ENCODE measurements at regions not wholly inside any gene's neighbourhood (a gene's known extent, or its start where the extent isn't known, plus 50 kb on each side); places are given as distances from the start of the nearest gene placed in this dataset.
"Not testable (repeated sequence)": the region's sequence is repeated elsewhere in the genome, so short reads cannot be mapped to it uniquely, and the experiment has no call there.

- ChIA-PET POLR2A (no interaction called here), CTCF (ENCODE audit: low intra/inter-chr PET ratio, low total read pairs) (no interaction called here)
- Histone ChIP-seq H4K20me1 (ENCODE audit: insufficient read depth, low read length) (no peaks in the 10 kb centered on the region), H3K9me3 (ENCODE audit: low read length) (0 out of 2 replicates have a peak, but pooled peaks cover 5% of the 10 kb centered on the region), H3K27me3 (ENCODE audit: control insufficient read depth in 1 of 2, insufficient read depth in 2 of 2, low read length in 2 of 2) (no peaks in the 10 kb centered on the region), H3K4me1 (ENCODE audit: insufficient read depth, low read length) (no peaks in the 10 kb centered on the region), H3K27ac (ENCODE audit: extremely low read length, insufficient read depth, low read length) (no peak overlapping the region), H3K4me2 (ENCODE audit: low read depth, low read length) (no peak overlapping the region), H3K36me3 (replicated peaks in 1 of 2; ENCODE audit: control insufficient read depth in 1 of 2, insufficient read depth in 2 of 2, low read length in 2 of 2) (no peaks in the 10 kb centered on the region), H2AFZ (ENCODE audit: low read length) (no peak overlapping the region), H3K79me2 (ENCODE audit: insufficient read depth, low read length) (no peaks in the 10 kb centered on the region), H3K4me3 (replicated peaks in 1 of 3; ENCODE audit: insufficient read depth in 1 of 3, low read depth in 2 of 3, low read length in 3 of 3) (no peak overlapping the region), H3K9ac (ENCODE audit: insufficient read depth, low read depth, low read length) (no peak overlapping the region)
- ATAC-seq: no peak
- in situ Hi-C loops (cut with HindIII; ENCODE audit: extremely low pct_ligation_motif_present, low pct_unique_long_range_greater_than_20kb): no loop called here
- BruUV-seq (replicated peaks): no TSS peak
- intact Hi-C loops (cut with micrococcal nuclease; ENCODE audit: unreplicated experiment): no loop called here
- no peak for DNase-seq (ENCODE audit: low spot score)
- no peak for TF ChIP-seq ZNF34 (CRISPR knock-in tag; IDR thresholded peaks at IDR 0.05; ENCODE audit: borderline replicate concordance)
- no peak for TF ChIP-seq TFAP4 (IDR thresholded peaks at IDR 0.05; ENCODE audit: borderline replicate concordance, low read depth)
- no peak for TF ChIP-seq ZNF367 (CRISPR knock-in tag; IDR thresholded peaks at IDR 0.05; ENCODE audit: borderline replicate concordance)
- TF ChIP-seq ZNF33B (CRISPR knock-in tag; IDR thresholded peaks at IDR 0.05): no peak
- no peak for TF ChIP-seq HNRNPH1 (optimal IDR thresholded peaks at IDR 0.05; ENCODE audit: low read depth, low read length)
- FAIRE-seq: no peak
These were observed 1588.9 kb upstream of the PRMT6 start for GRCh38 chr1:105467549-105467948.

GRCh38 chr1:105470541-105470940 lies 1585.9 kb upstream of the PRMT6 start:
- CTCF ChIA-PET (ENCODE audit: low intra/inter-chr PET ratio, low total read pairs); H3K9ac ChIP-seq (ENCODE audit: insufficient read depth, low read depth, low read length); FAIRE-seq; ATAC-seq; H4K20me1 ChIP-seq (ENCODE audit: insufficient read depth, low read length); H3K4me1 ChIP-seq (ENCODE audit: insufficient read depth, low read length); H3K27ac ChIP-seq (ENCODE audit: extremely low read length, insufficient read depth, low read length); POLR2A ChIA-PET; H3K4me3 ChIP-seq (replicated peaks in 1 of 3; ENCODE audit: insufficient read depth in 1 of 3, low read depth in 2 of 3, low read length in 3 of 3); H3K27me3 ChIP-seq (ENCODE audit: control insufficient read depth in 1 of 2, insufficient read depth in 2 of 2, low read length in 2 of 2); H2AFZ ChIP-seq (ENCODE audit: low read length); intact Hi-C loops (cut with micrococcal nuclease; ENCODE audit: unreplicated experiment); in situ Hi-C loops (cut with HindIII; ENCODE audit: extremely low pct_ligation_motif_present, low pct_unique_long_range_greater_than_20kb); H3K36me3 ChIP-seq (replicated peaks in 1 of 2; ENCODE audit: control insufficient read depth in 1 of 2, insufficient read depth in 2 of 2, low read length in 2 of 2); H3K79me2 ChIP-seq (ENCODE audit: insufficient read depth, low read length); DNase-seq (ENCODE audit: low spot score); H3K4me2 ChIP-seq (ENCODE audit: low read depth, low read length); BruUV-seq (replicated peaks); H3K9me3 ChIP-seq (ENCODE audit: low read length): not testable (repeated sequence)
- 32% methylated on average over 7 of the region's 7 CpGs for WGBS (ENCODE audit: low lambda C conversion rate)
